Jurkat, Clone E6-1 (cell line): ENCODE measurements at regions not wholly inside any gene's neighbourhood (a gene's known extent, or its start where the extent isn't known, plus 50 kb on each side); places are given as distances from the start of the nearest gene placed in this dataset.
"Not testable (repeated sequence)": the region's sequence is repeated elsewhere in the genome, so short reads cannot be mapped to it uniquely, and the experiment has no call there.

Experiments
- DNase-seq: peaks from one replicate; pipeline ENCODE4 v3.0.0-alpha.2; 2011; ENCODE audit warnings: low read depth, low spot score
- H3K4me3 ChIP-seq: 2 replicates; pipeline ENCODE4 v1.5.1; 2011; ENCODE audit warnings: mild to moderate bottlenecking, low read length, control low read depth, moderate library complexity

GRCh38 chr2:2663401-2664036 is 332.4 kb upstream of the MYT1L start:
- no peak for DNase-seq

GRCh38 chr2:2662847-2663356 is 331.8 kb upstream of the MYT1L start:
- no peak overlapping the region for H3K4me3 ChIP-seq
- DNase-seq = no peak

More at GRCh38 chr2:2663401-2664036, 332.4 kb upstream of the MYT1L start:
- no peak overlapping the region for H3K4me3 ChIP-seq

DNA sequence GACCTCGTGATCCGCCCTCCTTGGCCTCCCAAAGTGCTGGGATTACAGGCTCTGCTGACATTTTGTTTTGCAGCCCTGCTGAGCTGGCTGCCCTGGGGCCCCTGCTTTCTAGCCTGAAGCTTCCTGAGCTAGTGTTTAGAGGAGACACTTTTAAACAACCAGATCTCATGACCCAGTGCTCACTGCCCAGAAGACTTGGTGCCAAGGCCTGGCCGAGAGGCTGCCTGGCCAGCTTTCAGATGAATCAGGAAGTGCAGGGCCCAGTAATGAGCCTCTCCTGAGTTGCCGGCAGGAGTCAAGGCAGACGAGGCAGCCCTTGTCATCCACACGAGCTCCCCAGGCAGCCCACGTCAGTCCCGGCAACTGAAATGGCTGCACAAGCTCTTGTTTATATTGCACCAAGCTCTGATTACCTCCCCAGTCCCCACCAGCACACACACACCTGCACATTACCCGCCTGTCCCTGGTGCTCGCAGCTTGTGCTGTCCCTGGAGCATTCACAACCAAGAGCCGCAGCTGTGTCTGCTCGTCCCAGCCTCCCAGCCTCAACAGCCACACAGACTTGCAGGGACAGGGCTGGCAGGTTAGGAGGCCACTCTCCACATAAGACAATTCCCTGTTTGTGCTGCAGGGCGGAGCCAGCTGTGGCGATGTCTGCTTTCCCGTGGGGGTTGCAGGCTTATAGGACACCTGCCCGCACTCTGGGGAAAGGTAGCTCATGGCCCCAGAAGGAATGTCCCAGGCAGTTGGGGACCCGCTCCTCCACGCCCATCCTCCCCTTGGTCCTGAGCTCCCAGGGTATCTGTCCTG is 331.2 kb upstream of the MYT1L start:
- DNase-seq = no peak

GRCh38 chr2:2660789-2661355 is 329.8 kb upstream of the MYT1L start:
- DNase-seq = no peak
- H3K4me3 ChIP-seq = no peak overlapping the region

More for the DNA sequence above, 331.2 kb upstream of the MYT1L start:
- no peak overlapping the region for H3K4me3 ChIP-seq

GRCh38 chr2:2657121-2657962 is 326.3 kb upstream of the MYT1L start:
- DNase-seq = no peak
- no peak overlapping the region for H3K4me3 ChIP-seq

- DNase-seq = no peak
- H3K4me3 ChIP-seq = no peak overlapping the region
These were observed 325.3 kb upstream of the MYT1L start for GRCh38 chr2:2656115-2657011.

- no peak for DNase-seq
- H3K4me3 ChIP-seq = no peak overlapping the region
These were observed 324.5 kb upstream of the MYT1L start for GRCh38 chr2:2655453-2656114.

- no peak for DNase-seq
- no peak overlapping the region for H3K4me3 ChIP-seq
These were observed 322.2 kb upstream of the MYT1L start for GRCh38 chr2:2653231-2653630.

- no peak overlapping the region for H3K4me3 ChIP-seq
- no peak for DNase-seq
These were observed 319.7 kb upstream of the MYT1L start for GRCh38 chr2:2650608-2651375.

GRCh38 chr2:2649109-2650072 is 318.3 kb upstream of the MYT1L start:
- no peak for DNase-seq
- H3K4me3 ChIP-seq = no peak overlapping the region

GRCh38 chr2:2648094-2648493 is 317.0 kb upstream of the MYT1L start:
- no peak for DNase-seq
- H3K4me3 ChIP-seq = no peak overlapping the region

GRCh38 chr2:2647141-2647541 is 316.1 kb upstream of the MYT1L start:
- DNase-seq = no peak
- no peak overlapping the region for H3K4me3 ChIP-seq

GRCh38 chr2:2646433-2647051 is 315.5 kb upstream of the MYT1L start:
- peak; percentile 95 for DNase-seq
- H3K4me3 ChIP-seq = no peak overlapping the region

DNA sequence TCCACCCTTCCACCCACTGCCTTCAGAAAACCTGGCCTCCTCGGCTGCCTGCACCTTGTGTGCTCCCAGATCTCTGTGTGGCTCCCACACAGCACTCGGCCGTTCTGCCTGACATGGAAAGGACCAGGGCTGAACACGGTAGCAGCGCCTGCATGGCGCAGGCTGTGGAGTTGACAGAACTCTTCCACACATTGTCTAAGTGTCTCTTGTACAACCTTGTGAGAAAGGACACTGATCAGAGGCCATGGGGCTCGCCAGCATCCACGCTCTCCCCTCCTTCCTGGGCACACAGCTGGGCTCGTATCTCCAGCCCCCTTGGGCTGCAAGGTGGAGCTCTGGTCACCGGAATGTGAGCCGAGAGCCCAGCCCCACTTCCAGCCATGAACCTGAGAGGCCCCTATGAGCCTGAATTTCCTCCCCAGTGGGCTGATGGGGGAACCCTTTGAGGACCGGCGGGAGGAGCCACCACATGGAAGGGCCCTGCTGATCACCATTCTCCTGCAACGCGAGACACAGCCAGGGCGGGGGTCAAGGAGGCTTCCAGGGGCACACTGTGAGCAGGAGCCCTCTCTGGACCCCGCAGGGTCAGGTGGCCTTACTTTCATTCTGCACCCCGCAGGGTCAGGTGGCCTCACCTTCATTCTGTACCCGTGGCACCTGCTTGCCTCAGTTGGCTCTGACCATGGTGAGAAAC is 314.2 kb upstream of the MYT1L start:
- DNase-seq = no peak
- H3K4me3 ChIP-seq = no peak overlapping the region

DNA sequence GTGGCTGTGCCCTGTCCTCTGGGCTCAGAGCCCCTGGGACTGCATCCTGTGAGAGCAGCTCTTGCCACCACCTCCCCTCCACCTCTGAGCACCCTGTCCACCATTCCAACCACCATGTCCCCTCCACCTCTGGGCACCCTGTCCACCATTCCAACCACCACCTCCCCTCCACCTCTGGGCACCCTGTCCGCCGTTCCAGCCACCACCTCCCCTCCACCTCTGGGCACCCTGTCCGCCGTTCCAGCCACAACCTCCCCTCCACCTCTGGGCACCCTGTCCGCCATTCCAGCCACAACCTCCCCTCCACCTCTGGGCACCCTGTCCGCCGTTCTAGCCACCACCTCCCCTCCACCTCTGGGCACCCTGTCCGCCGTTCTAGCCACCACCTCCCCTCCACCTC is 313.7 kb upstream of the MYT1L start:
- DNase-seq, H3K4me3 ChIP-seq: not testable (repeated sequence)
